H9 (cell line): ENCODE measurements at regions not wholly inside any gene's neighbourhood (a gene's known extent, or its start where the extent isn't known, plus 50 kb on each side); places are given as distances from the start of the nearest gene placed in this dataset.

Source experiments
- DNase-seq: peaks from one replicate; pipeline ENCODE4 v3.0.0-alpha.2; 2017
- H2AFZ ChIP-seq: one replicate; pipeline ENCODE4 v1.6.1; 2013; ENCODE audit warnings: mild to moderate bottlenecking, low read length, control low read depth, moderate library complexity
- H2AK5ac ChIP-seq: 2 replicates; pipeline ENCODE4 v1.6.1; 2013; ENCODE audit warnings: low read length, control low read depth, mixed read lengths; ENCODE audit not compliant: insufficient read length
- H2BK120ac ChIP-seq: one replicate; pipeline ENCODE4 v1.6.1; 2013; ENCODE audit warnings: low read depth, mild to moderate bottlenecking, low read length, control low read depth, inconsistent platforms; ENCODE audit not compliant: poor library complexity, severe bottlenecking
- H2BK12ac ChIP-seq: 2 replicates; pipeline ENCODE4 v1.6.1; 2013; ENCODE audit warnings: low read length, control low read depth, mixed read lengths, low read depth; ENCODE audit not compliant: insufficient read length
- H2BK15ac ChIP-seq: 2 replicates; pipeline ENCODE4 v1.6.1; 2013; ENCODE audit warnings: low read depth, low read length, control low read depth
- H2BK20ac ChIP-seq: one replicate; pipeline ENCODE4 v1.6.1; 2013; ENCODE audit warnings: low read depth, mild to moderate bottlenecking, low read length, control low read depth, inconsistent platforms; ENCODE audit not compliant: poor library complexity, severe bottlenecking
- H2BK5ac ChIP-seq: 2 replicates; pipeline ENCODE4 v1.6.1; 2013; ENCODE audit warnings: low read length, control low read depth, mixed read lengths; ENCODE audit not compliant: insufficient read length
- H3K14ac ChIP-seq: 2 replicates; pipeline ENCODE4 v1.6.1; 2013; ENCODE audit warnings: low read length, control low read depth; ENCODE audit not compliant: insufficient read depth
- H3K18ac ChIP-seq: 2 replicates; pipeline ENCODE4 v1.6.1; 2013; ENCODE audit warnings: low read depth, mild to moderate bottlenecking, mixed read lengths, low read length, control low read depth; ENCODE audit not compliant: insufficient read length
- H3K23ac ChIP-seq: 2 replicates; pipeline ENCODE4 v1.6.1; 2013; ENCODE audit warnings: low read length, control low read depth, mixed read lengths, low read depth; ENCODE audit not compliant: insufficient read length
- H3K23me2 ChIP-seq: 2 replicates; pipeline ENCODE4 v1.6.1; 2013; ENCODE audit warnings: low read depth, mild to moderate bottlenecking, mixed read lengths, low read length, control low read depth; ENCODE audit not compliant: insufficient read length, poor library complexity, severe bottlenecking
- H3K27ac ChIP-seq: 2 replicates; pipeline ENCODE4 v1.5.1; 2013; ENCODE audit warnings: low read length, control low read depth, mixed read lengths, low read depth; ENCODE audit not compliant: insufficient read length
- H3K27me3 ChIP-seq: 2 replicates; pipeline ENCODE4 v1.6.1; 2013; ENCODE audit warnings: low read length, control low read depth, inconsistent platforms; ENCODE audit not compliant: insufficient read depth
- H3K4ac ChIP-seq: 2 replicates; pipeline ENCODE4 v1.6.1; 2013; ENCODE audit warnings: low read depth, mild to moderate bottlenecking, control low read depth, inconsistent platforms, low read length, moderate library complexity
- H3K4me1 ChIP-seq: 2 replicates; pipeline ENCODE4 v1.6.1; 2013; ENCODE audit warnings: low read length, control low read depth, inconsistent platforms; ENCODE audit not compliant: insufficient read depth
- H3K4me2 ChIP-seq: 2 replicates; pipeline ENCODE4 v1.6.1; 2013; ENCODE audit warnings: low read length, control low read depth, mixed read lengths; ENCODE audit not compliant: insufficient read length, insufficient read depth
- H3K56ac ChIP-seq: 2 replicates; pipeline ENCODE4 v1.6.1; 2013; ENCODE audit warnings: low read depth, mild to moderate bottlenecking, mixed read lengths, low read length, control low read depth; ENCODE audit not compliant: insufficient read length
- H3K79me1 ChIP-seq: 2 replicates; pipeline ENCODE4 v1.6.1; 2013; ENCODE audit warnings: low read depth, mild to moderate bottlenecking, moderate library complexity, low read length, control low read depth, inconsistent platforms; ENCODE audit not compliant: insufficient read depth, poor library complexity, severe bottlenecking
- H3K79me2 ChIP-seq: 2 replicates; pipeline ENCODE4 v1.6.1; 2013; ENCODE audit warnings: low read length, control low read depth, inconsistent platforms; ENCODE audit not compliant: insufficient read depth
- H3K9ac ChIP-seq: 2 replicates; pipeline ENCODE4 v1.6.1; 2013; ENCODE audit warnings: low read length, control low read depth, mixed read lengths; ENCODE audit not compliant: insufficient read length; ENCODE audit errors: extremely low read depth
- H3K9me3 ChIP-seq: one replicate; pipeline ENCODE4 v1.6.1; 2013; ENCODE audit warnings: low read depth, low read length, inconsistent platforms; ENCODE audit not compliant: control insufficient read depth
- H3T11ph ChIP-seq: one replicate; pipeline ENCODE4 v1.6.1; 2013; ENCODE audit warnings: mild to moderate bottlenecking, low read length, control low read depth, inconsistent platforms
- H4K20me1 ChIP-seq: one replicate; pipeline ENCODE4 v1.6.1; 2013; ENCODE audit not compliant: control insufficient read depth, insufficient read length, insufficient read depth
- H4K5ac ChIP-seq: 2 replicates; pipeline ENCODE4 v1.6.1; 2013; ENCODE audit warnings: low read depth, mild to moderate bottlenecking, mixed read lengths, low read length, control low read depth; ENCODE audit not compliant: insufficient read length
- H4K8ac ChIP-seq: replicated peaks from 2 replicates; pipeline ENCODE4 v1.6.1; 2013; ENCODE audit warnings: low read length, control low read depth, mixed read lengths, low read depth; ENCODE audit not compliant: insufficient read length
- H4K91ac ChIP-seq: 2 replicates; pipeline ENCODE4 v1.6.1; 2013; ENCODE audit warnings: low read depth, mild to moderate bottlenecking, moderate library complexity, mixed read lengths, low read length, control low read depth; ENCODE audit not compliant: insufficient read length
- H3K27ac Mint-ChIP-seq, 3 experiments: 2 replicates in 2 of 3; 3 replicates in 1 of 3; pipeline ENCODE4 v1.8.0; 2020 to 2021; ENCODE audit warnings: mixed read lengths in 3 of 3, mild to moderate bottlenecking in 1 of 3, moderate library complexity in 1 of 3
- H3K27me3 Mint-ChIP-seq: 2 replicates; pipeline ENCODE4 v1.8.0; 2021; ENCODE audit warnings: low read depth, mild to moderate bottlenecking, moderate library complexity, mixed read lengths
- H3K36me3 Mint-ChIP-seq, 3 experiments: 2 replicates in 2 of 3; 3 replicates in 1 of 3; pipeline ENCODE4 v1.8.0; 2020 to 2021; ENCODE audit warnings: low read depth in 3 of 3, mixed read lengths in 3 of 3; ENCODE audit not compliant: insufficient read depth in 1 of 3
- H3K4me1 Mint-ChIP-seq, 2 experiments: 2 replicates each; pipeline ENCODE4 v1.8.0; 2020; ENCODE audit warnings: mixed read lengths in 2 of 2
- H3K4me3 Mint-ChIP-seq, 2 experiments: 2 replicates in 1 of 2; 3 replicates in 1 of 2; pipeline ENCODE4 v1.8.0; 2020 to 2021; ENCODE audit warnings: mild to moderate bottlenecking in 2 of 2, mixed read lengths in 2 of 2, moderate library complexity in 1 of 2
- H3K9me3 Mint-ChIP-seq, 2 experiments: 2 replicates in 1 of 2; 3 replicates in 1 of 2; pipeline ENCODE4 v1.8.0; 2020; ENCODE audit warnings: mild to moderate bottlenecking in 2 of 2, mixed read lengths in 2 of 2, moderate library complexity in 1 of 2
- WGBS: extraction: QIAGEN DNeasy Blood & Tissue Kit; methylation state at CpG from one replicate; pipeline ENCODE4 v1.1.7; 2013; ENCODE audit warnings: missing lambda C conversion rate, low lambda C conversion rate, mixed read lengths; ENCODE audit not compliant: insufficient read length; ENCODE audit errors: extremely low coverage; 5-methylcytosine and 5-hydroxymethylcytosine counted together
- TF ChIP-seq, protein P1 (sequence below): fragments of 200-600 bp; sonication (generic); conservative IDR thresholded peaks from 3 replicates; pipeline ENCODE4 v1.8.0; 2021; ENCODE audit warnings: antibody characterized with exemption, mild to moderate bottlenecking

DNA sequence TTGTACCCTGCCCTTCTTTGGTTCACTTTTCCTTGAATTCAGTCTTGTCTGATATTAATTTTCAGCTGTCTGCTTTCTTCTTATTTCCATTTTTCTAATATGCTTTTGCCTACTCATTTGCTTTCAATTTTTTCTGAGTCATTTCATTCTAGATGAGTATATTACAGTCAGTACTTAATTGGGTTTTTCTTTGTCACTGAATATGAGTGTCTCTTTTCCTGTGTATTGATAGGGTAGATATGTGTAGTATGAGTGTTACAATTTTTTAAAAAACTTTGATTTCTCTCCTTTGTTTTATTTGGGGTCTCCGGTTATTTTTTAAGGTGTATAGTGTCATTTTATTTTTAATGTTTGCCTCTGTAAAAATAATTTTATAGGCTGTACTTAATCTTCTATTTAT lies 222.2 kb downstream of the IDS start:
- Histone ChIP-seq H3K79me1 (no peaks in the 10 kb centered on the region), H4K5ac (no peak overlapping the region), H3K27ac (no peak overlapping the region), H3K23ac (no peak overlapping the region), H2BK5ac (no peak overlapping the region), H3K4ac (no peak overlapping the region), H3K4me2 (no peak overlapping the region), H2BK120ac (no peak overlapping the region), H2BK15ac (no peak overlapping the region), H3T11ph (no peak overlapping the region), H2BK12ac (no peak overlapping the region), H4K8ac (no peak overlapping the region), H4K20me1 (no peaks in the 10 kb centered on the region), H3K27me3 (no peaks in the 10 kb centered on the region), H2BK20ac (no peak overlapping the region), H2AFZ (no peak overlapping the region), H3K79me2 (no peaks in the 10 kb centered on the region), H3K18ac (no peak overlapping the region), H2AK5ac (no peak overlapping the region), H3K4me1 (no peaks in the 10 kb centered on the region), H3K9ac (no peak overlapping the region), H3K23me2 (no peaks in the 10 kb centered on the region), H3K9me3 (peaks cover 27% of the 10 kb centered on the region), H3K14ac (no peak overlapping the region), H4K91ac (no peak overlapping the region), H3K56ac (no peak overlapping the region)
- no CpG with 5 or more reads among the region's 1 CpG for WGBS
- H3K27me3 Mint-ChIP-seq: no peaks in the 10 kb centered on the region
- no peak overlapping the region for H3K27ac Mint-ChIP-seq
- H3K4me1 Mint-ChIP-seq: peaks cover 2% of the 10 kb centered on the region in 2 experiments; a peak in 1 of 4 replicates
- no peak overlapping the region for H3K4me3 Mint-ChIP-seq
- peaks cover 51 to 60% of the 10 kb centered on the region in 2 experiments for H3K9me3 Mint-ChIP-seq
- H3K36me3 Mint-ChIP-seq: no peaks in the 10 kb centered on the region; a peak in 1 of 7 replicates
- TF ChIP-seq, protein P1, sequence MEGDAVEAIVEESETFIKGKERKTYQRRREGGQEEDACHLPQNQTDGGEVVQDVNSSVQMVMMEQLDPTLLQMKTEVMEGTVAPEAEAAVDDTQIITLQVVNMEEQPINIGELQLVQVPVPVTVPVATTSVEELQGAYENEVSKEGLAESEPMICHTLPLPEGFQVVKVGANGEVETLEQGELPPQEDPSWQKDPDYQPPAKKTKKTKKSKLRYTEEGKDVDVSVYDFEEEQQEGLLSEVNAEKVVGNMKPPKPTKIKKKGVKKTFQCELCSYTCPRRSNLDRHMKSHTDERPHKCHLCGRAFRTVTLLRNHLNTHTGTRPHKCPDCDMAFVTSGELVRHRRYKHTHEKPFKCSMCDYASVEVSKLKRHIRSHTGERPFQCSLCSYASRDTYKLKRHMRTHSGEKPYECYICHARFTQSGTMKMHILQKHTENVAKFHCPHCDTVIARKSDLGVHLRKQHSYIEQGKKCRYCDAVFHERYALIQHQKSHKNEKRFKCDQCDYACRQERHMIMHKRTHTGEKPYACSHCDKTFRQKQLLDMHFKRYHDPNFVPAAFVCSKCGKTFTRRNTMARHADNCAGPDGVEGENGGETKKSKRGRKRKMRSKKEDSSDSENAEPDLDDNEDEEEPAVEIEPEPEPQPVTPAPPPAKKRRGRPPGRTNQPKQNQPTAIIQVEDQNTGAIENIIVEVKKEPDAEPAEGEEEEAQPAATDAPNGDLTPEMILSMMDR: no peak
- DNase-seq: no peak
